SK-N-SH (cell line): ENCODE measurements at regions not wholly inside any gene's neighbourhood (a gene's known extent, or its start where the extent isn't known, plus 50 kb on each side); places are given as distances from the start of the nearest gene placed in this dataset.

Experiments
- CTCF ChIA-PET: fragments of 300-600, 350-600 bp; formaldehyde crosslinking; extraction: SDS; loops from one replicate; lab custom pipeline; 2021; lab: Yijun Ruan, JAX
- POLR2A ChIA-PET: fragments of 350-600 bp; sonication (Branson Sonifier 250); formaldehyde crosslinking; extraction: SDS; loops from one replicate; lab custom pipeline; 2020; ENCODE audit warnings: antibody characterized with exemption, inconsistent platforms; lab: Yijun Ruan, JAX
- DNase-seq: peaks from one replicate; pipeline ENCODE4 v3.0.0; 2012
- H2AFZ ChIP-seq: fragments of 200-600 bp; sonication (generic); 2 replicates; pipeline ENCODE4 v1.8.1; 2016; ENCODE audit warnings: antibody characterized with exemption, mild to moderate bottlenecking, low read depth
- H3F3A ChIP-seq: fragments of 200-600 bp; sonication (generic); replicated peaks from 2 replicates; pipeline ENCODE3; 2016; ENCODE audit warnings: antibody characterized with exemption, mild to moderate bottlenecking; ENCODE audit not compliant: insufficient read depth
- H3K27ac ChIP-seq, 2 experiments: fragments of 200-500 bp in 1 of 2; fragments of 200-600 bp in 1 of 2; sonication (Bioruptor generic) in 1 of 2; sonication (generic), shearing (Covaris generic) in 1 of 2; 2 replicates each; pipeline versions ENCODE4 v1.5.1 to v1.6.1; 2014 to 2016; ENCODE audit warnings: low read depth in 2 of 2, inconsistent platforms in 1 of 2, low read length in 1 of 2, mild to moderate bottlenecking in 1 of 2, mixed read lengths in 1 of 2
- H3K27me3 ChIP-seq: fragments of 200-600 bp; sonication (generic), shearing (Covaris generic); 2 replicates; pipeline ENCODE4 v1.6.1; 2016; ENCODE audit warnings: mixed run types; ENCODE audit not compliant: insufficient read depth
- H3K36me3 ChIP-seq, 2 experiments: fragments of 200-500 bp in 1 of 2; fragments of 200-600 bp in 1 of 2; sonication (Bioruptor generic) in 1 of 2; sonication (generic) in 1 of 2; replicated peaks in 1 of 2; 2 replicates each; pipeline versions ENCODE3 to v1.5.1; 2014 to 2016; ENCODE audit warnings: low read length in 1 of 2, mild to moderate bottlenecking in 1 of 2; ENCODE audit not compliant: insufficient read depth in 2 of 2, control insufficient read depth in 1 of 2
- H3K4me1 ChIP-seq, 2 experiments: fragments of 200-500 bp in 1 of 2; fragments of 200-600 bp in 1 of 2; sonication (Bioruptor generic) in 1 of 2; sonication (generic), shearing (Covaris generic) in 1 of 2; 2 replicates each; pipeline versions ENCODE4 v1.5.1 to v1.6.1; 2014 to 2016; ENCODE audit warnings: low read depth in 1 of 2, low read length in 1 of 2, mixed run types in 1 of 2; ENCODE audit not compliant: insufficient read depth in 2 of 2, control insufficient read depth in 1 of 2
- H3K4me2 ChIP-seq: fragments of 200-600 bp; sonication (generic), shearing (Covaris generic); 2 replicates; pipeline ENCODE4 v1.6.1; 2017; ENCODE audit warnings: mixed run types
- H3K4me3 ChIP-seq, 2 experiments: fragments of 200-500 bp in 1 of 2; fragments of 200-600 bp in 1 of 2; sonication (Bioruptor generic) in 1 of 2; sonication (generic), shearing (Covaris generic) in 1 of 2; 2 replicates each; pipeline versions ENCODE4 v1.5.1 to v1.8.1; 2014 to 2016; ENCODE audit warnings: low read depth in 2 of 2, inconsistent platforms in 1 of 2, low read length in 1 of 2, mild to moderate bottlenecking in 1 of 2, mixed read lengths in 1 of 2, moderate library complexity in 1 of 2
- H3K79me2 ChIP-seq: fragments of 200-600 bp; sonication (generic); 2 replicates; pipeline ENCODE4 v1.8.1; 2017; ENCODE audit warnings: mild to moderate bottlenecking; ENCODE audit not compliant: insufficient read depth
- H3K9ac ChIP-seq: fragments of 200-600 bp; sonication (generic); 2 replicates; pipeline ENCODE4 v1.6.1; 2017; ENCODE audit warnings: mixed run types
- H3K9me2 ChIP-seq: fragments of 200-600 bp; sonication (generic); 2 replicates; pipeline ENCODE4 v1.6.1; 2017; ENCODE audit warnings: mixed run types
- H3K9me3 ChIP-seq: fragments of 200-600 bp; sonication (generic); 2 replicates; pipeline ENCODE4 v1.6.1; 2017; ENCODE audit warnings: mixed run types, mild to moderate bottlenecking, moderate library complexity
- H4K20me1 ChIP-seq: fragments of 200-600 bp; sonication (generic); 2 replicates; pipeline ENCODE4 v1.6.1; 2017; ENCODE audit warnings: mild to moderate bottlenecking, mixed run types; ENCODE audit not compliant: insufficient read depth
- CHD2 ChIP-seq: fragments of 150-350 bp; IDR thresholded peaks from 2 replicates; pipeline ENCODE4 v1.6.1; 2018; ENCODE audit warnings: low read length; ENCODE audit not compliant: partially characterized antibody
- ELF1 ChIP-seq: IDR thresholded peaks from 2 replicates; pipeline ENCODE4 v1.4.0; 2012
- EP300 ChIP-seq, 2 experiments: IDR thresholded peaks; 2 replicates each; pipeline versions ENCODE4 v1.4.0 to v1.6.1; 2012; ENCODE audit warnings: borderline replicate concordance in 1 of 2, low read depth in 1 of 2, low read length in 1 of 2
- FOSL2 ChIP-seq: IDR thresholded peaks from 2 replicates; pipeline ENCODE4 v1.4.0; 2012; ENCODE audit warnings: low read depth, mild to moderate bottlenecking, moderate library complexity, borderline replicate concordance
- FOXM1 ChIP-seq: IDR thresholded peaks from 2 replicates; pipeline ENCODE4 v1.4.0; 2012; ENCODE audit warnings: low read depth, mild to moderate bottlenecking
- MEF2A ChIP-seq: IDR thresholded peaks from 2 replicates; pipeline ENCODE4 v1.4.0; 2012; ENCODE audit warnings: low read depth, borderline replicate concordance
- MXI1 ChIP-seq: IDR thresholded peaks from 2 replicates; pipeline ENCODE4 v1.6.1; 2012; ENCODE audit warnings: mild to moderate bottlenecking, low read depth, low read length, improper control_type of control experiment
- NFIC ChIP-seq: IDR thresholded peaks from 2 replicates; pipeline ENCODE4 v1.4.0; 2012; ENCODE audit warnings: borderline replicate concordance
- POLR2AphosphoS5 ChIP-seq: IDR thresholded peaks from 2 replicates; pipeline ENCODE4 v1.6.1; 2012; ENCODE audit warnings: low read depth, low read length
- RCOR1 ChIP-seq: fragments of 150-350 bp; IDR thresholded peaks from 2 replicates; pipeline ENCODE4 v1.6.1; 2017; ENCODE audit warnings: antibody characterized with exemption, low read length
- RXRA ChIP-seq: IDR thresholded peaks from 2 replicates; pipeline ENCODE4 v1.4.0; 2012; ENCODE audit warnings: low read depth, mild to moderate bottlenecking, borderline replicate concordance
- SIN3A ChIP-seq: IDR thresholded peaks from 2 replicates; pipeline ENCODE4 v1.6.1; 2012; ENCODE audit warnings: low read depth, mild to moderate bottlenecking, low read length, moderate library complexity, borderline replicate concordance
- TCF12 ChIP-seq: IDR thresholded peaks from 2 replicates; pipeline ENCODE4 v1.4.0; 2012
- TEAD4 ChIP-seq: IDR thresholded peaks from 2 replicates; pipeline ENCODE4 v1.4.0; 2012; ENCODE audit warnings: mild to moderate bottlenecking, borderline replicate concordance; ENCODE audit not compliant: insufficient read depth
- WGBS: methylation state at CpG from one replicate; pipeline ENCODE4 v1.1.6; 2017; ENCODE audit warnings: low lambda C conversion rate; 5-methylcytosine and 5-hydroxymethylcytosine counted together
- TF ChIP-seq, protein P1 (sequence below): IDR thresholded peaks from 2 replicates; pipeline ENCODE4; 2012
- TF ChIP-seq, protein P2 (sequence below): fragments of 150-350 bp; IDR thresholded peaks from 2 replicates; pipeline ENCODE4 v1.6.1; 2017; ENCODE audit warnings: antibody characterized with exemption, low read length, low read depth, borderline replicate concordance
- TF ChIP-seq, protein P3 (sequence below): fragments of 150-350 bp; IDR thresholded peaks from 2 replicates; pipeline ENCODE4 v1.6.1; 2016; ENCODE audit warnings: mild to moderate bottlenecking, low read depth, low read length
- TF ChIP-seq, protein P4 (sequence below): IDR thresholded peaks from 2 replicates; pipeline ENCODE4 v1.4.0; 2012; ENCODE audit warnings: low read depth, borderline replicate concordance
- TF ChIP-seq, protein P5 (sequence below): IDR thresholded peaks from 2 replicates; pipeline ENCODE4 v1.4.0; 2012; ENCODE audit warnings: low read depth
- TF ChIP-seq, protein P6 (sequence below): IDR thresholded peaks from 2 replicates; pipeline ENCODE4 v1.6.1; 2012; ENCODE audit warnings: mild to moderate bottlenecking, low read depth, low read length, moderate library complexity

DNA sequence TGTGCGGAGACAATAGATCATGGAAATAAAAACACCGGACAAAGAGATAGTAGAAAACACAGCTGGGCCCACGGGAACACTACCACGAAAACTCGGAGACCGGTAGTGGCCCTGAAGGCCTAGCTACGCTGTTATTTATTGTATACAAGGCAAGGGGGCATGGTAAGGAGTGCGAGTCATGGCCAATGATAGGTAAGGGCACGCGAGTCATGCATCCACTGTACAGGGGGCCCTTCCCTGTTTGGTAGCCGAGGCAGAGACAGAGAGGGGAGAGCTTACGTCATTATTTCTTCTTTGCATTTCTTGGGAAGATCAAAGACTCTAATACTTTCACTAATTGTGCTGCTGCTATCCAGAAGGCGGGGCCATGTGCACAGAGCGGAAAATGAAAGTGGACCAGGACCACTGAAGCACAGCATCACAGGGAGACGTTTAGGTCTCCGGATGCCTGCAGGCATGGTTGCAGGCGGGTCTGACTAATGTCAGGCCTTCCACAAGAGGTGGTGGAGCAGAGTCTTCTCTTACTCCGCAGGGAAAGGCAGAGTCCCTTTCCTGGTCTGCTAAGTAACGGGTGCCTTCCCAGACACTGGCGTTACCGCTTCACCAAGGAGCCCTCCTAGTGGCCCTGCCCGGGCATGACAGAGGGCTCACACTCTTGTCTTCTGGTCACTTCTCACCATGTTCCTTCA lies 74.4 kb upstream of the ARL4D start:
- POLR2A ChIA-PET = no interaction called here
- no peak overlapping the region for H3K27ac ChIP-seq
- no peaks in the 10 kb centered on the region for H3K9me2 ChIP-seq
- no peaks in the 10 kb centered on the region for H4K20me1 ChIP-seq
- no peak overlapping the region for H2AFZ ChIP-seq
- WGBS = 90% methylated on average over 20 of the region's 22 CpGs
- H3K36me3 ChIP-seq = no peaks in the 10 kb centered on the region
- CTCF ChIA-PET = interaction anchor here (0.6 to 2.7 kb wide), 2 partner anchors 10 to 105 kb away, joined by 3 to 14 read pairs; no protein-coding TSS in a partner anchor
- no peaks in the 10 kb centered on the region for H3K27me3 ChIP-seq
- H3K4me1 ChIP-seq = no peaks in the 10 kb centered on the region; a peak in 1 of 4 replicates
- no peaks in the 10 kb centered on the region for H3K9me3 ChIP-seq
- DNase-seq = no peak
- H3F3A ChIP-seq = peaks cover 2% of the 10 kb centered on the region
- H3K4me2 ChIP-seq = no peak overlapping the region
- H3K4me3 ChIP-seq = no peak overlapping the region
- H3K9ac ChIP-seq = no peak overlapping the region
- TF ChIP-seq, protein P1, sequence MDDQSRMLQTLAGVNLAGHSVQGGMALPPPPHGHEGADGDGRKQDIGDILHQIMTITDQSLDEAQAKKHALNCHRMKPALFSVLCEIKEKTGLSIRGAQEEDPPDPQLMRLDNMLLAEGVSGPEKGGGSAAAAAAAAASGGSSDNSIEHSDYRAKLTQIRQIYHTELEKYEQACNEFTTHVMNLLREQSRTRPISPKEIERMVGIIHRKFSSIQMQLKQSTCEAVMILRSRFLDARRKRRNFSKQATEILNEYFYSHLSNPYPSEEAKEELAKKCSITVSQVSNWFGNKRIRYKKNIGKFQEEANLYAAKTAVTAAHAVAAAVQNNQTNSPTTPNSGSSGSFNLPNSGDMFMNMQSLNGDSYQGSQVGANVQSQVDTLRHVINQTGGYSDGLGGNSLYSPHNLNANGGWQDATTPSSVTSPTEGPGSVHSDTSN = no peak
- TF ChIP-seq CHD2 (no peak), RXRA (no peak), RCOR1 (no peak), MEF2A (no peak), FOSL2 (no peak), NFIC (no peak), EP300 (IDR thresholded peaks at IDR 0.05; ENCODE audit: borderline replicate concordance in 1 of 2, low read depth in 1 of 2, low read length in 1 of 2) (no peak), TEAD4 (no peak), POLR2AphosphoS5 (no peak), TCF12 (no peak), ELF1 (no peak), MXI1 (no peak), SIN3A (no peak), FOXM1 (no peak)
- TF ChIP-seq, protein P2, sequence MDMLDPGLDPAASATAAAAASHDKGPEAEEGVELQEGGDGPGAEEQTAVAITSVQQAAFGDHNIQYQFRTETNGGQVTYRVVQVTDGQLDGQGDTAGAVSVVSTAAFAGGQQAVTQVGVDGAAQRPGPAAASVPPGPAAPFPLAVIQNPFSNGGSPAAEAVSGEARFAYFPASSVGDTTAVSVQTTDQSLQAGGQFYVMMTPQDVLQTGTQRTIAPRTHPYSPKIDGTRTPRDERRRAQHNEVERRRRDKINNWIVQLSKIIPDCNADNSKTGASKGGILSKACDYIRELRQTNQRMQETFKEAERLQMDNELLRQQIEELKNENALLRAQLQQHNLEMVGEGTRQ = no peak
- TF ChIP-seq, protein P3, sequence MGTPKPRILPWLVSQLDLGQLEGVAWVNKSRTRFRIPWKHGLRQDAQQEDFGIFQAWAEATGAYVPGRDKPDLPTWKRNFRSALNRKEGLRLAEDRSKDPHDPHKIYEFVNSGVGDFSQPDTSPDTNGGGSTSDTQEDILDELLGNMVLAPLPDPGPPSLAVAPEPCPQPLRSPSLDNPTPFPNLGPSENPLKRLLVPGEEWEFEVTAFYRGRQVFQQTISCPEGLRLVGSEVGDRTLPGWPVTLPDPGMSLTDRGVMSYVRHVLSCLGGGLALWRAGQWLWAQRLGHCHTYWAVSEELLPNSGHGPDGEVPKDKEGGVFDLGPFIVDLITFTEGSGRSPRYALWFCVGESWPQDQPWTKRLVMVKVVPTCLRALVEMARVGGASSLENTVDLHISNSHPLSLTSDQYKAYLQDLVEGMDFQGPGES = no peak
- TF ChIP-seq, protein P4, sequence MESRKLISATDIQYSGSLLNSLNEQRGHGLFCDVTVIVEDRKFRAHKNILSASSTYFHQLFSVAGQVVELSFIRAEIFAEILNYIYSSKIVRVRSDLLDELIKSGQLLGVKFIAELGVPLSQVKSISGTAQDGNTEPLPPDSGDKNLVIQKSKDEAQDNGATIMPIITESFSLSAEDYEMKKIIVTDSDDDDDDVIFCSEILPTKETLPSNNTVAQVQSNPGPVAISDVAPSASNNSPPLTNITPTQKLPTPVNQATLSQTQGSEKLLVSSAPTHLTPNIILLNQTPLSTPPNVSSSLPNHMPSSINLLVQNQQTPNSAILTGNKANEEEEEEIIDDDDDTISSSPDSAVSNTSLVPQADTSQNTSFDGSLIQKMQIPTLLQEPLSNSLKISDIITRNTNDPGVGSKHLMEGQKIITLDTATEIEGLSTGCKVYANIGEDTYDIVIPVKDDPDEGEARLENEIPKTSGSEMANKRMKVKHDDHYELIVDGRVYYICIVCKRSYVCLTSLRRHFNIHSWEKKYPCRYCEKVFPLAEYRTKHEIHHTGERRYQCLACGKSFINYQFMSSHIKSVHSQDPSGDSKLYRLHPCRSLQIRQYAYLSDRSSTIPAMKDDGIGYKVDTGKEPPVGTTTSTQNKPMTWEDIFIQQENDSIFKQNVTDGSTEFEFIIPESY = no peak
- TF ChIP-seq, protein P5, sequence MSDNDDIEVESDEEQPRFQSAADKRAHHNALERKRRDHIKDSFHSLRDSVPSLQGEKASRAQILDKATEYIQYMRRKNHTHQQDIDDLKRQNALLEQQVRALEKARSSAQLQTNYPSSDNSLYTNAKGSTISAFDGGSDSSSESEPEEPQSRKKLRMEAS = no peak
- TF ChIP-seq, protein P6, sequence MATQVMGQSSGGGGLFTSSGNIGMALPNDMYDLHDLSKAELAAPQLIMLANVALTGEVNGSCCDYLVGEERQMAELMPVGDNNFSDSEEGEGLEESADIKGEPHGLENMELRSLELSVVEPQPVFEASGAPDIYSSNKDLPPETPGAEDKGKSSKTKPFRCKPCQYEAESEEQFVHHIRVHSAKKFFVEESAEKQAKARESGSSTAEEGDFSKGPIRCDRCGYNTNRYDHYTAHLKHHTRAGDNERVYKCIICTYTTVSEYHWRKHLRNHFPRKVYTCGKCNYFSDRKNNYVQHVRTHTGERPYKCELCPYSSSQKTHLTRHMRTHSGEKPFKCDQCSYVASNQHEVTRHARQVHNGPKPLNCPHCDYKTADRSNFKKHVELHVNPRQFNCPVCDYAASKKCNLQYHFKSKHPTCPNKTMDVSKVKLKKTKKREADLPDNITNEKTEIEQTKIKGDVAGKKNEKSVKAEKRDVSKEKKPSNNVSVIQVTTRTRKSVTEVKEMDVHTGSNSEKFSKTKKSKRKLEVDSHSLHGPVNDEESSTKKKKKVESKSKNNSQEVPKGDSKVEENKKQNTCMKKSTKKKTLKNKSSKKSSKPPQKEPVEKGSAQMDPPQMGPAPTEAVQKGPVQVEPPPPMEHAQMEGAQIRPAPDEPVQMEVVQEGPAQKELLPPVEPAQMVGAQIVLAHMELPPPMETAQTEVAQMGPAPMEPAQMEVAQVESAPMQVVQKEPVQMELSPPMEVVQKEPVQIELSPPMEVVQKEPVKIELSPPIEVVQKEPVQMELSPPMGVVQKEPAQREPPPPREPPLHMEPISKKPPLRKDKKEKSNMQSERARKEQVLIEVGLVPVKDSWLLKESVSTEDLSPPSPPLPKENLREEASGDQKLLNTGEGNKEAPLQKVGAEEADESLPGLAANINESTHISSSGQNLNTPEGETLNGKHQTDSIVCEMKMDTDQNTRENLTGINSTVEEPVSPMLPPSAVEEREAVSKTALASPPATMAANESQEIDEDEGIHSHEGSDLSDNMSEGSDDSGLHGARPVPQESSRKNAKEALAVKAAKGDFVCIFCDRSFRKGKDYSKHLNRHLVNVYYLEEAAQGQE = no peak
- no peaks in the 10 kb centered on the region for H3K79me2 ChIP-seq
